Activated naive CD8-positive, alpha-beta T cell treated with anti-CD3 and anti-CD28 coated beads, Interleukin-2, amount 50 U/mL, for 24 hours (primary cell): ENCODE measurements at regions not wholly inside any gene's neighbourhood (a gene's known extent, or its start where the extent isn't known, plus 50 kb on each side); places are given as distances from the start of the nearest gene placed in this dataset.
"Not testable (repeated sequence)": the region's sequence is repeated elsewhere in the genome, so short reads cannot be mapped to it uniquely, and the experiment has no call there.

Experiments used
- ATAC-seq: fragments of 150-1000 bp; cut with Tn5 transposase; one replicate; pipeline ENCODE4 v1.10.0; 2021
- DNase-seq: peaks from one replicate; pipeline ENCODE4 v3.0.0; 2021
- H3K27ac Mint-ChIP-seq: one replicate; pipeline ENCODE4 v1.8.0; 2021; ENCODE audit warnings: mild to moderate bottlenecking, mixed read lengths
- H3K27me3 Mint-ChIP-seq: one replicate; pipeline ENCODE4 v1.8.0; 2021; ENCODE audit warnings: mixed read lengths
- H3K36me3 Mint-ChIP-seq: one replicate; pipeline ENCODE4 v1.8.0; 2021; ENCODE audit warnings: low read depth, mixed read lengths
- H3K4me1 Mint-ChIP-seq: one replicate; pipeline ENCODE4 v1.8.0; 2021; ENCODE audit warnings: mixed read lengths
- H3K4me3 Mint-ChIP-seq: one replicate; pipeline ENCODE4 v1.8.0; 2021; ENCODE audit warnings: mild to moderate bottlenecking, moderate library complexity, mixed read lengths
- H3K9me3 Mint-ChIP-seq: one replicate; pipeline ENCODE4 v1.8.0; 2021; ENCODE audit warnings: mixed read lengths

GRCh38 chr22:49662681-49663080 is 165.0 kb downstream of the BRD1 start:
- no peak overlapping the region for H3K27ac Mint-ChIP-seq
- H3K4me1 Mint-ChIP-seq, result peaks cover 35% of the 10 kb centered on the region
- ATAC-seq, result no peak
- no peak overlapping the region for H3K4me3 Mint-ChIP-seq
- H3K27me3 Mint-ChIP-seq, result no peaks in the 10 kb centered on the region
- H3K9me3 Mint-ChIP-seq, result no peaks in the 10 kb centered on the region
- H3K36me3 Mint-ChIP-seq, result no peaks in the 10 kb centered on the region
- DNase-seq, result no peak

DNA sequence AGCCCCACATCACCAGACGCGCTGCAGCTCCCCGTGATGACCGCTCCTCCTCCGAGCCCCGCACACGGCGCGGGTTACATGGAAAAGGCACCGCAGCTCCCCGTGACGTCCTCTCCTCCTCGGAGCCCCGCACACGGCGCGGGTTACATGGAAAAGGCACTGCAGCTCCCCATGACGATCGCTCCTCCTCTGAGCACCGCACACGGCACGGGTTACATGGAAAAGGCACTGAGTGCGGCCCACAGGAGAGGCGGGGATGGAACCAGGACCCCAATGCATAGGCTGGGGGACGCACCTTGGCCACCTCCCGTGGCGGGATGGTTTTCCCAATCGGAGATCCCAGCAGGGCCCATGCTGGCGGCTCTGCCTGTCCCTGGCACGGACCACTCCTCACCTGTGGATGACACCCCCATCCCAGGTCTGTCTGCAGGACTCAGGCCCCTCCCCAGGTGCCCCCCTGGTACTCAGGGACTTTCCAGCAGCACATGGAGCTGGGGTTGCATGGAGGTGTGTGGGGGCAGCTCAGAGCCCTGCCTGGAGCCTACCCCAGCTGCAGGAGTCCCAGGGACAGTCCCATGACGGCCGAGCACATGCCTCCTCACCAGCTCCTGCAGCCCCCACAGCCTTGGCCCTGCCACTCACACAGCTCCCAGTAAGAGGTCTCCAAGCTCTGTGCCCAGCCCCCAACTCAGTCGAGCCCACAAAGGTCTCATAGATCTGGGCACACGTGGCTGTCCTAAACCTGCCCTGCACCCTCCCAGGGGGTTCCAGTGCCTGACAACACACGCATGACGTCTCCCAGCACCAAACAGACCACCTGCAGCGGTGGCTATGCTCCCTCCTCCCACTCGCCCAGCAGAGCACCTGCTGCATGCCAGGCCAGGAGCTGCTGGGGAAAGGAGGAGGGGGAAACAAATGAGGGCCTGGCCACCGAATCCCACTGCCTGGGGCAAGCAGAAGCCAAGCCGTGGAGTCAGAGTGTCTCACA is 166.6 kb downstream of the BRD1 start:
- no peak overlapping the region for H3K4me3 Mint-ChIP-seq
- H3K9me3 Mint-ChIP-seq, result no peaks in the 10 kb centered on the region
- H3K27ac Mint-ChIP-seq, result no peak overlapping the region
- ATAC-seq (peak; percentile 45), DNase-seq (no peak)
- H3K4me1 Mint-ChIP-seq, result peaks cover 29% of the 10 kb centered on the region
- H3K36me3 Mint-ChIP-seq, result peaks cover 4% of the 10 kb centered on the region
- H3K27me3 Mint-ChIP-seq, result no peaks in the 10 kb centered on the region

DNA sequence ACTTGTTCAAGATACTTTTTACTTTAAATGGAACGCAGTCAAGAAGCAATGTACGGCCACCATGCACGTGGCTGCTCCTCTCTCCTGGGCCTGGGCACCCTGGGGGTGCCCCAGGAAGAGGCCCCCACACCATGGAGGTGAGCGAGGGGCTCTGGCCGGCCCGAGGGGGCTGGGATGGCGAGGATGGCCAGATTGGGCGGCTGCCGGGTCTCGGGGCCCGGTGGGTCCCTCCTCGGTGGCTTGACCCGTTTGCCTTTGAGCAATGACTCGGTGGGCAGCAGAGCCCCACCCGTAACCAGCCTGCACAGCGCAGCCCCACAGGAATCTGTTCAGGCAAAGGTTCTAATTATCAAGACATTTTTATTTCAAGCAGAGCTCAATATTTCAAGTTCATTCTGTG is 167.4 kb downstream of the BRD1 start:
- Mint-ChIP-seq H3K4me1 (peaks cover 35% of the 10 kb centered on the region), H3K27me3 (no peaks in the 10 kb centered on the region), H3K36me3 (peaks cover 11% of the 10 kb centered on the region), H3K4me3 (no peak overlapping the region), H3K27ac (no peak overlapping the region), H3K9me3 (no peaks in the 10 kb centered on the region)
- no peak for DNase-seq
- ATAC-seq, result no peak

DNA sequence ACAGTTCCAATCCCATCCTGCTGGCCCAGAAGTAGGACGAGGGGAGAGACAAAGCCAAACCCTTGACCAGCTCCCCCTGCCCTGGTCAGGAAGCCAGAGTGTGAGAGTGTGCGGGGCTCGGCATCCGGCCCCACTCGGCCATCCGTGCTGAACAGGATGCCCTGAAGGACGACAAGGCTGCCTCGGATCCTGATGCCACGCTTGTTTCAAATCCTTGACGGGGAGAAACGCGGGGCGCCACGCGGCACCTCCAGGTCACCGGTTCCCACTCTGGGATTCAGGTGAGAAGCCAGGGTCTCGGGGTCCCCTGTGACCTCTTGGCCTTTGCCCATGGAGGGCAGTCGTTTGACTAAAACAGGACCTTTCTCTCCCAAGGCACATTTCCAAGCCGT is 167.8 kb downstream of the BRD1 start:
- H3K27ac Mint-ChIP-seq, result no peak overlapping the region
- H3K9me3 Mint-ChIP-seq, result no peaks in the 10 kb centered on the region
- no peaks in the 10 kb centered on the region for H3K27me3 Mint-ChIP-seq
- peaks cover 13% of the 10 kb centered on the region for H3K36me3 Mint-ChIP-seq
- no peak for DNase-seq
- H3K4me3 Mint-ChIP-seq, result no peak overlapping the region
- peaks cover 39% of the 10 kb centered on the region for H3K4me1 Mint-ChIP-seq
- ATAC-seq, result no peak

DNA sequence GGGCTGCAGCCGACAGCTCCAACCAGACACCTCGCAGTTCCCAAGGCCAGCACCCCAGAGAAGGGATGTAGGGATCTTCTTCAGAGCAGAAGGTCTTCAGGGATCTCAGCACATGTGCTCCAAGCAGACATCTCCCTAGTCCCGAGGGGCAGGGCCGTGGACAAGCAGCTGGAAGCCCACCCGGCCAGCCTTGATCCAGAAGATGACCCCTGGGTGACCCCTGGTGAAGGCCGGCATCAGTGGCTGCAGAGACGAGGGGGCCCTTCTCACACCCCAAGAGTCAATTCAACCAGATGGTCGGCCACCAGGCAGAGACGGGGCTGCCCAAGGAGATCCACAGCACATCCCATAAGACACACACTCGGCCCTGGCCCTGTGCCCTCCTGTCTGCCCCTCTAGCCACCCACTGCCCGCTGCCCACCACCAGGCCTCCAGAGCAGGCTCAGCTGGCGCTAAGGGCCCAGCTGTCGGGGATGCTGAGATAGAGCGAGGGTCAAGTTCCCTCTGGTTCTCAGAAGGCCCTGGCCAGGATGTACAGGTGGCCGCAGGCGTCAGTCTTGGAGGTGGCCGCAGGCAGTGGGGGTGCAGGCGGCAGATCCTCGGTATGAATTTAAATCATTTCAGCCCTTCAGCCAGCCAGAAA is 168.3 kb downstream of the BRD1 start:
- no peaks in the 10 kb centered on the region for H3K27me3 Mint-ChIP-seq
- H3K9me3 Mint-ChIP-seq, result no peaks in the 10 kb centered on the region
- no peak overlapping the region for H3K27ac Mint-ChIP-seq
- ATAC-seq, result no peak
- peaks cover 45% of the 10 kb centered on the region for H3K4me1 Mint-ChIP-seq
- peaks cover 17% of the 10 kb centered on the region for H3K36me3 Mint-ChIP-seq
- no peak for DNase-seq
- no peak overlapping the region for H3K4me3 Mint-ChIP-seq

DNA sequence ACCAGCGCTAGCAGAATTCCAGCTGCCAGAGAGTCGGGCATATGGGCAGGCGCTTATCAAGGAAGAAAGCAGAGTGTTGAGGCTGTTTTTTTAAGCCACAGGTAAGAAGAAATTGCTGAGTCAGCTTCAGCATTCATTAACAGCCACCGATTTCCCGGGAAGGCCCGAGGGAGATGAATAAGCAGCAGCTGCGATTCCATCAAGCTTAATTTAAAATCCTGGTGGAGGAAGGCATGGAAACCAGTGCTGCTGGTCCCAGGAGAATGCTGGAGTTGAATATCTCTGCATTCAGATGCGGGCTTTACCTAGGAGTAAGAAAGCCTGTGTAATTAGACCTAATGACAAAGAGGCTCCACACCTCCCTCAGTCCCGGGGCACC is 168.8 kb downstream of the BRD1 start:
- H3K27ac Mint-ChIP-seq, result no peak overlapping the region
- no peaks in the 10 kb centered on the region for H3K27me3 Mint-ChIP-seq
- ATAC-seq (no peak), DNase-seq (no peak)
- peaks cover 45% of the 10 kb centered on the region for H3K4me1 Mint-ChIP-seq
- H3K36me3 Mint-ChIP-seq, result peaks cover 17% of the 10 kb centered on the region
- H3K9me3 Mint-ChIP-seq, result no peaks in the 10 kb centered on the region
- no peak overlapping the region for H3K4me3 Mint-ChIP-seq

DNA sequence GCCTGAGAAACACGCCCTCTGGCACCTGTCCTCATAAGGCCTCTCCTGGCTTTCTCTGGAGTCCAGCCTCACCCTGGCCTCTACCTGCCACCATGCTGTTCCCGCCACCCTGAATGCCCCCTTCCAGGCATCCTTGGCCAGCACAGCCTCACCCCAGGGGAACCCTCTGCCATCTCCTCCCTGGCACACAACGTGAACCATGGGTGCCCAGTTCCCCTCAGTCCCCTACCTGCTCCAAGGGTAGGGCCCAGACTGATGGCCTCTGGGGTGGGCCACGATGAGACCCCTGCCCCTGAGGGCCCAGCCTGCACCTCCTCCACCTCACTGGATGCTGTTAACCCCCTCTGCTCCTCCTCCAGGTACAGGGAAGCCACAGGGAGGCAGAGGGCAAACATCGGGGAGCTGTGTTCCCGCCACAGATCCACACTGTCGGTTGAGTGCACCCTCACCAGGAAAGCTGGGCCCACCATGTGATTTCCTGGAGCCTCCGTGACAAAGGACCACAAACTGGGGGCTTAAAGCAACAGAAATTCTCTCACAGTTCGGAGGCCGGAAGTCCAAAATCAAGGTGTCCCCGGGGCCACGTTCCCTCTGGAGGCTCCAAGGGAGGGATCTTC is 169.6 kb downstream of the BRD1 start:
- Mint-ChIP-seq H3K9me3 (no peaks in the 10 kb centered on the region), H3K4me1 (peaks cover 47% of the 10 kb centered on the region), H3K27me3 (no peaks in the 10 kb centered on the region), H3K4me3 (peak overlapping the region; percentile 95), H3K36me3 (peaks cover 18% of the 10 kb centered on the region), H3K27ac (peak overlapping the region; percentile 86)
- ATAC-seq (no peak), DNase-seq (no peak)

- H3K9me3 Mint-ChIP-seq, result no peaks in the 10 kb centered on the region
- H3K27me3 Mint-ChIP-seq, result no peaks in the 10 kb centered on the region
- peak; percentile 57 for ATAC-seq
- peak overlapping the region; percentile 95 for H3K4me3 Mint-ChIP-seq
- H3K36me3 Mint-ChIP-seq, result peaks cover 20% of the 10 kb centered on the region
- peak overlapping the region; percentile 86 for H3K27ac Mint-ChIP-seq
- peaks cover 47% of the 10 kb centered on the region for H3K4me1 Mint-ChIP-seq
- peak; percentile 77 for DNase-seq
Observed at GRCh38 chr22:49657275-49657973, 170.2 kb downstream of the BRD1 start.

DNA sequence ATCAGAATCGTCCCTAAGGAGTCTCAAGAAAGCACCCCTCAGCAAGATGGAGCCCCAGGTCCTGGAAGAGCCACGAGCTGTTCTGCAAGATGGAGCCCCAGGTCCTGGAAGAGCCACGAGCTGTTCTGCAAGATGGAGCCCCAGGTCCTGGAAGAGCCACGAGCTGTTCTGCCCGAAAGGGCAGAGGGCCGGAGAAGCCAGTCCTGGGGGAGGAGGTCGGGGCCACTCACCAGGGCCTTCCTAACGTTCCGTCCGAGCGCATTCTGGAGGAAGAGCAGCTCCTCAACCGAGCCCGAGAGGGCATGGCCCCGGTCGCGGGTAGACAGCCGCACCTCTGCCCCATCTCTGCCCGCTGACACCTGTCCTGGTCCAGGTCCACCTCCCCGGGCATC is 170.8 kb downstream of the BRD1 start:
- DNase-seq, H3K9me3 Mint-ChIP-seq, H3K27me3 Mint-ChIP-seq: not testable (repeated sequence)
- peaks cover 43% of the 10 kb centered on the region for H3K4me1 Mint-ChIP-seq
- peaks cover 20% of the 10 kb centered on the region for H3K36me3 Mint-ChIP-seq
- ATAC-seq, result peak; percentile 76
- peak overlapping the region; percentile 86 for H3K27ac Mint-ChIP-seq
- peak overlapping the region; percentile 95 for H3K4me3 Mint-ChIP-seq

DNA sequence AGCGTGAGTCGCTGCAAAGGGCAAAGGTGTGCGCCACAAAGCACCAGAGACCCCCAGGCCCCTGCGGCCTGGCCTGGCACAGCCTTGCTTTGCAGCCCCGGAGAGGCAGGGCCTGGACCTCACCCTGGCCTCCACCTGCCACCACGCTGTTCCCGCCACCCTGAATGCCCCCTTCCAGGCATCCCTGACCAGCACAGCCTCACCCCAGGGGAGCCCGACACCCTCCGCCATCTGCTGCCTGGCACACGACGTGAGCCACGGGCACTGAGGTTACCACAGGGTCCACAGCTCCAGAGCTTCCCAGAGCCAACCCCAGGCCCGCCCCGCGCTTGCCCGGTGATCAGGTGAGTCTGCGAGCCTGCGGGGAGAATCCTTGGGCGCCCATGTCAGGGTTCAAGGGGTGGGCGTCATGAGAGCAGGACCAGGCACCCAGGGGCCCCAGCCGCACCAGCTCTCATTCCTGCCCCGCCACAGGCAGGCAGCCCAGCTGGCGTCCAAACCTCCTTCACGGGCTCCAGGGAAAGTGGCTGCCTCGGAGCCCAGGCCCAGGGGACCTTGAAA is 171.3 kb downstream of the BRD1 start:
- peaks cover 38% of the 10 kb centered on the region for H3K4me1 Mint-ChIP-seq
- no peaks in the 10 kb centered on the region for H3K9me3 Mint-ChIP-seq
- H3K4me3 Mint-ChIP-seq, result peak overlapping the region; percentile 95
- H3K36me3 Mint-ChIP-seq, result peaks cover 20% of the 10 kb centered on the region
- ATAC-seq (no peak), DNase-seq (no peak)
- no peaks in the 10 kb centered on the region for H3K27me3 Mint-ChIP-seq
- H3K27ac Mint-ChIP-seq, result no peak overlapping the region

DNA sequence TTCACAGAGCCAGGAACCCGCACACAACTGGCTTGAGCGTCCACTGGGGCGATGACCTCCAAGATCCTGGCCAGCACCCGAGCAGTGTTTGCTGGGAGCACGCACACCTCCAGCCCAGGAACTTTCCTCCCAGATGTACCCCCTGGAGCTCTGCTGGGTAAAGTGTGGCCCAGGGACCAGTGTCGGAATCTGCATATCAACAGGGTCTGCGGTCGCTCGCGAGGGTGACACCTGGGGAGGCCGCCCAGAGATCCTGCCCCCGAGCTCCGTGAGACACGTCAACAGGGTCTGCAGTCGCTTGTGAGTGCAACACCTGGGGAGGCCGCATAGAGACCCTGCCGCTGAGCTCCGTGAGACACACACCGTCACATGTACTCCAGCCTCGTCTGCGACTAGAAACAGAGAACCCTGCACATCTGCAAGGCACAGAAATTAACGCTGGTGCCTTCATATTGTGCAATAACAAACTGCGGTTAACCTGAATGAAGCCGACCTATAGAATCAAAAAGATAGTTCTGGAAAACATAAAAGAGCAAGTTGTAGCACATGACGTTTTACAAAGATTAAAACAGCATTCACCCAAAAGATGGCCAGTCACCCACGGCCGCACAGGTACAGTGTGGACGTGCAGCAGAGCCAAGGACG is 172.4 kb downstream of the BRD1 start:
- Mint-ChIP-seq H3K4me1 (peaks cover 31% of the 10 kb centered on the region), H3K4me3 (peak overlapping the region; percentile 95), H3K27me3 (no peaks in the 10 kb centered on the region), H3K9me3 (no peaks in the 10 kb centered on the region), H3K36me3 (peaks cover 22% of the 10 kb centered on the region), H3K27ac (peak overlapping the region; percentile 70)
- DNase-seq (no peak), ATAC-seq (no peak)

DNA sequence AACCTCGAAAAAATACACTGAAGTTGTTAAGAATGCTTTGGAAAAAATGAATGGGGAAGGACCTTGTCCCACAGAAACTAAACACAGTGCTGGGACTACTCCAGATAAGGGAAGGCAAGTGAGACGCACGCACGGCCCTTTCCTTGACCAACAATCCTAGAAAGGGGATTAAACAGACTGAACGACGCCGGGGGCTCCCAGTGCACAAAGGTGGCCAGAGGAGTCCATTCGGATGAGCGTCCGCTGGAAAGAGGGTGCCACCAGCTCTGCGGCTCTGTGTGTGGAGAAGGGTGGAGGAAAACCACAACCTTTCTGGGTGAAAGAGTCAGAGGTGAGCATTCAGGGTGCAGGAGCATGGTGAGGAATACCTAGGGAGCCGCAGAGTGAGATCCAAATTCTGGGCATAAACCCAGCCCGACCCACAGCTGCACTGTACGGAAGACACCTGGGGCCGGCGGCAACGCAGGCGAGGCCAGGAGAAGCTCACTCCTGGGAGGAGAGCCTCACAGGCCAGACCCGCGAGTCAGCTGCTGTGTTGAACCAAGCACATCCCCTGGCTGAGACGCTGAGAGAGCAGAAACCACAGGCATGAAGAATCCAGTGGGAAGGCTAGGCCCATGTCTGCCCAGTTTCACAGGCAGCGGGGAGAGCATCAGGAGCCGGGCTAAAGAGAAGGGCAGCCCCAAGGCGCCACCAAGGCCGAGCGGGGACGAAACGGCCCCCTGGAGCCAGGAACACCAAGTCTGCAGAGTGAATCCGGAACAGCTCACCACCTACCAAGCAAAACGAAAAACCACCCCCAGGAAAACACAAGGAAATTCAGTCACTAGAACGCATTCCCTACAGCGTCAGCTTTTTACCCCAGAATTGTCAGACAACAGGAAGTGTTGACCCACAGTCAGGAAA is 177.1 kb downstream of the BRD1 start:
- H3K27ac Mint-ChIP-seq, result no peak overlapping the region
- no peaks in the 10 kb centered on the region for H3K9me3 Mint-ChIP-seq
- peaks cover 14% of the 10 kb centered on the region for H3K36me3 Mint-ChIP-seq
- no peak for ATAC-seq
- peaks cover 19% of the 10 kb centered on the region for H3K4me1 Mint-ChIP-seq
- H3K4me3 Mint-ChIP-seq, result no peak overlapping the region
- DNase-seq, result no peak
- no peaks in the 10 kb centered on the region for H3K27me3 Mint-ChIP-seq
